ENCODE measurements at regions not wholly inside any gene's neighbourhood (a gene's known extent, or its start where the extent isn't known, plus 50 kb on each side); places are given as distances from the start of the nearest gene placed in this dataset.

DNA sequence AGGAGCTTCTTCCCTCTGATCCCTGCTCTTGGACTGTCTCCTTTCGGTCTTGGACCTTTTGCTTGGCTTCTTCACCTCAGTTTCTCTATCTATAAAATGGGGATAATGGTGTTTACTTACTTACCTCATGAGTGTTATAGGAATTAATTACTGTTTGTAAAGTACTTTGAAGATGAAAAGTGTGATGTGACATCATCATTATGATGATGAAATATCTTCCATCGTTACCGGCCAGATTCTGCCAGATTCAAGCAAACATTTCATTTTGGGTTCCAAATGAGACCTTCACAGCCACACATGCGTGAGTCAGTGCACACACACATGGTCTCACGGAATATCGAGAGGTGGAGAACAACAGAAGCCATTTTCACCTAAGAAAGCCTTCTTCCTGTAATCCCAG is 220.1 kb upstream of the RPL34 start:
- DNase-seq (ENCODE audit: low spot score), result no peak

DNA sequence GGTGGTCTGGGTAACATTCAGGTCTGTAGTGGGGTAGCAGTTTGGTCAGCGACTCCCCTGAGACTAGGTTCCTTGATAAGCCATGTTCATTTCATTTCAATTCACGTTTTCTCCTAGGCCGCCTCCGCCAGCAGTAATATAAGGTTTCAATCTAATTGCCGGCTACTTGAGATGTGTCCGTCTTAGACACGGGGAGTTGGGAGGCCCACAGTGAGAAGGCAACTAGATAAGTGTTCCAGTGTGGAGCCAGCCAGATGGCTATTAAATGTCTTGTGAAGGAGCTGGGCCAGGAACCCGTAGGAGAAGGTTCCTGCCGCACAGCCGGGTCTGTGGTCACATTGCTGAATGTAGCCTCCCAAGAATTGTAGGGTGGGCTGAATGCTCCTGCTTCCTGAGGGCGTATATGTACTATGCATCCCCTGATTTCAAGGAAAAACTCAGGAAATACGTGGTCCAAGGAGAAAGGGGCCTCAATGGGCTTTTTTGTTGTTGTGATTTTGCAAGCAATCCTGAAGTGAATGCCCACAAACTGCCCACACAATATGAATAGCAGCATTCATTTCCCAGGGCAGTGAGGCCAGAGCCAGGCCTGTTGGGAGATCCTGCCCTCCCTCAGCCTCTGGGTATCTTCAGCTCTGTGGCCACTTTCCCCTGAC is 220.6 kb upstream of the RPL34 start:
- no peak for DNase-seq (ENCODE audit: low spot score)

DNA sequence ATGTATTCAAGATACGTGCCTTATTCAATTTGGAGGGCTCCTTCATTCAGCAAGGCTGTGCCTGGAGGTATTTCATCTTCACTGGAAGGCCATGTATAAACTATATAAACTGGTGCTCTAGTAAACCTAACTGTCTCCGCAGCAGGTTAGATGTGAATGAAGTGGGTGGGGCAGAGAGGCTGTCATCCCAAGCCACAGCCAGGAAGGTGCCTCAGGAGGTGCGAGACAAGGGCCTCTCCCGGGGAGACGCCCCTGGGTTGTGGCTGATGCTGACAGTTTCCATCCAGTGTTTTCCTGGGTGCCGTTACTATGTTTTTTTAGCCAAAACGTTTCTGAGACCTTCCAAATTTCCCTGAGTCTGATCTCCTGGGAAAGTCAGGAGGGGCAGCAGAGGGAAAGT is 221.5 kb upstream of the RPL34 start:
- no peak for DNase-seq (ENCODE audit: low spot score)

DNA sequence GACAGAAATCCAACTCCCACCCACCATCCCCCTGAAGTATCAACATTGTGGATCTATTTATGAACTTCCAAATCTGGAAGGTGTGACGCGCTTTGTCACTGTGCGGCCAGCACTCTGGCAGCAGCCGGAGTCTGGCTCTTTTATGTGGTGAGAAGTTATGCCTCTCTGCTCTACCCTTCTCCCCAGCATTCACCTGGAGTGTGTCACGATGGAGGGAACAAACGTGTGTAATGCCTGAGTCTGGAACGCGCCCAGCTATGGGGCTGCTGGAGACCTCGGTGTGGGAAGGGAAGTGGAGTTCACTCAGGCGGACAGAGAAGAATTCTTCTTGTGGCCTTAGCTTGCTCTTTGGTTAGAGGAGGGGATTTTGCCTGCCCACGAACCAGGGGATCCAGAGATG is 222.1 kb upstream of the RPL34 start:
- DNase-seq (ENCODE audit: low spot score), result no peak

DNA sequence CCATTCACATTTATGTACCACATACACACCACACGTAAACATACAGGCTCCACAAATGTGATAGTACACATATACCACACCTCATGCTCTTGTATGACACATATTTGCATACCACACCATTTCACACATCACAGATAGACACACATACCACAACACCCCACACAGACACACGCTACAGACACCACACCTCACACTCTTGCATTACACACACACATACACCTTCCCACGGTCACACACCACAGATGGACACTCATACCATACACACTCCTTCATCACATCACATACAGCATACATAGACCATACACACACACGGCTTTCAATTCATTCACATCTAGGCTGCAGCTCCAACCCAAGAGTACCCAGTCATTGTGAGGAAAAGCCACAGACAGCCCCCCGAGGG is 222.5 kb upstream of the RPL34 start:
- DNase-seq (ENCODE audit: low spot score), result no peak

DNA sequence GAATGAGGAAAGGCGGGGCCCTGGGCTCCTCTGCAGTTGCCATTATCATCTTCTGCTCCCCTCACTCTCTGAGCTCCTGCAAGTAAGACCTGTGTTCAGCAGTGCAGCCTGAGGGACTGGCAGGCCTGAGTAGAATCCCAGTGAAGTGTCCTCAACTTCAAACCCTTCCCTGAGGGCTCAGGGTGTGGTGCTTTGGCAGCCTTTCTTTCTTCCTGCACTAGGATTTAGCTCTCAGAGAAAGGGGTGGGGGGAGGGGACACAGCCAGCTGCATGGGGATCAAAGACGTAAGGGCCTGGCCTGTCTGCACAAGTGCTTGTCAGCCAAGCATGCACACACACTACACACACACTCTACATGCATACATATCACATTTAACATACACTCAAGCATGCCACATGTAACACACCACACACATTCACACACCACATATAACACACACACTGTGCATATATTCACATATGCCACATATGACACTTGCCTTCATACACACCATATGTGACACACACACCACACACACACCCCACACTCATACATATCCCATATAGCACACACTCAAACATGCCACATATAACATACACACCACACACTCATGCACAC is 223.4 kb upstream of the RPL34 start:
- DNase-seq (ENCODE audit: low spot score), result no peak

DNA sequence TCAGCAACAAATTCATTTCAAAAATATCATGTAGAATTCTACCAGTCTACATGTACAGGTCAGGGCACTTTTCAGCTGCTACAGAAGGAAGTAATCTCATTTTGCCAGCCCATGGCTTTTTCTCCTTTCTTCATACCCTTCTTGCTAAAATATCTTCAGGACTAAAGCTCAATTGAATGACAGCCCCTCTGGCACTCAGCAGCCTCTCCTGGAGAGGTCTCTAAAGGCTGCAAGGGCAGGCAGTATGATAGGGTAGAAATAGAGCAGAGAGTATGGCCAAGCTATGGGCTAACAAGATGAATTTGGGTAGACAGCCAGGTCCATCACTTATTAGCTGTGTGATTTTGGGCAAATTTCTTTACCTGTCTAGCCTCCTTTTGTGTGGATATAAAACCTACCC is 224.6 kb upstream of the RPL34 start:
- DNase-seq (ENCODE audit: low spot score), result no peak

DNA sequence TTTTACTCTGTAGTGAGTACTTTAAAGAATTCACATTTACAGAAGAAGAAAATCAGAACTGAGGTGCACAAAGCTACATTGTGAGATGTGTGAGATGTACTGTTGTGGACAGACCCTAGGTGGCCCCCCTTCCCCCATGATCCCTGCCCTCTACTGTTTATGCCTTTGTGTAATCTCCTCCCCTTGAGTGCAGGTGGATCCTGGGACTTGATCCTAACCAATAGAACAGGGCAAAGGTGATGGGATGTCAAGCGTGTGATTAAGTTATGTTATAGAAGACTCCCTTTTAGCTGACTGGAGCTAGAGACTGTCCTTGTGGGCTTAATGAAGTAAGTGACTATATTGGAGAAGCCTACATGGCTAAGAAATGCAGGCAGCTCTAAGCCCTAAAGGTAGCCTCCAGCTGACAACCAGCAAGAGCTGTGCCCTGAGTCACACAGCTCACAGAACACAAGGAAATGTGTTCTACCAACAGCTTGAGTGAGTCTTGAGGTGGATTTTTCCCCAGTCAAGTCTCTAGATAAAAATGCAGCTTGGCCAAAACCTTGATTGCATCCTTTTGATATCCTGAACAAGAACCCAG is 225.2 kb upstream of the LEF1 start:
- no peak for DNase-seq (ENCODE audit: low spot score)

DNA sequence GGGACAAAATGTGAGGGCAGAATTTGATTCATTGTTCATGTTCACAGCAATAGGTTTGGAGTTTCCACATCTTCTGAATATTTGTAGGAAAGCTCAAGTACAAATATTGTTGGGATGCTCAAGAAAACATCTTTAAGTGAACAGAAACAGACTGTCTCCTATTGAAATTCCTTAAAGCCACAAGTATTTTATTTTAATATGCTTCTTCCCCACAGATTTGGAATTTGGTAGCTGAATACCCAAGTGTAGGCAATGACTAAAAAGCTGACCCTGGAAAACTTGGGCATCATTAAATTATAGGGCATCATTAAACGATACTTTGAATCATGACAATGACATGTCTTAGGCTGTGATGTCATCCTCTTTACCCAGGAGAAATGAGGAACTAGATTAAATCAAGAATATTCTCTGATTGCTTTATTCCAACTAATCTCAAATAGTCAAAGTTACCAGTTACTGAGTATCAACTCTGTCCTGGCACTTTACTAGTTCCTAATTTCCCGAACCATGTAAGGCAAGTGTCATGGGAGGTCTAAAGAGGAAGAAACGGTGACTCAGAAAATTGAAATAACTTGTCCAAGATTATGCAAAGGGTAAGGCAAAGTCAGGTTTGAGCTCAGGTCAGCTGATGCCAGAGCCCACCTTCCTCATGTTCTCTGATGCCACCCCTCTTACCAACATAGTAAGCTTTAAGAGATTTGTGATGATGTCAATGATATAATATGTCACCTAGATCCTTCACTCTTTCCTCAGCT is 223.1 kb upstream of the LEF1 start:
- no peak for DNase-seq (ENCODE audit: low spot score)

DNA sequence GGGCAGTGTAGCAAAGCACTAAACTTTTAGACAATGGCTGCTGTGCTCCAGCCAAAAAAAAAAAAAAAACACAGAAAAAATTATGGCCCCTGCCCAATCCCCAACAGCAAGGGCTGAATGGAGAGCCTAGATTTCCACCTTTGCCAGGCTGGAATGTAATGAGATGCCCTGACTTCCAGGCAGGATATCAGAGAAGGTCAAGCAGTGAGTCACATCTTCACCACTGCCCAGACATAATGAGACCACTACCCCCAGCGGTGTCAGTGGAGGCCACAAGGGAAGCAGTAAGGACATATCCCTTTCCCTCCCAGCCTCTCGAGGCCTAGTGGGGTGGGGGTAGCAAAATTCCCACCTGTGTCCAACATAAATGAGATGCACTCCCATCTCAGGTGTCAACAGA is 216.3 kb upstream of the LEF1 start:
- DNase-seq (ENCODE audit: low spot score), result no peak

DNA sequence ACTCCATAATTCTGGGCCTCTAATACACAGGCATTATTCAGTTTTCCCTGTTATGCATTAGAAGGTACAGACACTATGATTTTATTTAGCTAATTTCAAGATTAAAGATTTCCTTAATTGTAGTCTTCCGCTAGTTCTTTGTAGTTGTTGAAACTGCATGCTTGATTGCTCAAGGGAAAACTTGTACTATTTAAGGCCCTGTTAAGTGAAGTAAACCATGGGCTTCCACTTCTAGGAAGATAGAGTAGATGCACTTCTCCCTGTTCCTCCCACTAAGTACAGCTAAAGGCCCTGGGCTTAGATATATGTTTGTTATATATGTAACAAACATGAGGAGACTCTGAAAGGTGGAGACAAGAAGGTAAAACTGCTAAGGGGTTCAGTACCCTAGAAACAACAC is 215.8 kb upstream of the LEF1 start:
- no peak for DNase-seq (ENCODE audit: low spot score)

DNA sequence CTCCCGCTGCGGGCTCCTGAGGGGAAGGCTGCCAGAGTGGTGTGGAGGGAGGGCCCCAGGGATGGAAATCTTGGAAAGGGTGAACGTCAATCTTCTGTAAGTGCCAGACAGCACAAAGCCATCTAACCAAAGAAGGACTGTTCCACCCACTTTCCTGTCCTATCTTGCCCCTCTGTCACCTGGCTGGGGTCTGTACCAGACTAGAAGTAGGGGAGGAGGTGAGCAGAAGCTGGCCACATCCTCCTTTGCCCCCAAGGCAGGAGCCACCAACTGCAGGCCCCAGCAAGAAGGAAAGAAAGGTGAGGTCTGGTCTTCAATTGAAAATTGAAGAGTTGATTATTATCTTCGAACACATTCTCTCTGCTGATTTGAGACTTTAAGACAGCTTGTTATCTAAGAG is 214.4 kb upstream of the LEF1 start:
- DNase-seq (ENCODE audit: low spot score), result no peak

DNA sequence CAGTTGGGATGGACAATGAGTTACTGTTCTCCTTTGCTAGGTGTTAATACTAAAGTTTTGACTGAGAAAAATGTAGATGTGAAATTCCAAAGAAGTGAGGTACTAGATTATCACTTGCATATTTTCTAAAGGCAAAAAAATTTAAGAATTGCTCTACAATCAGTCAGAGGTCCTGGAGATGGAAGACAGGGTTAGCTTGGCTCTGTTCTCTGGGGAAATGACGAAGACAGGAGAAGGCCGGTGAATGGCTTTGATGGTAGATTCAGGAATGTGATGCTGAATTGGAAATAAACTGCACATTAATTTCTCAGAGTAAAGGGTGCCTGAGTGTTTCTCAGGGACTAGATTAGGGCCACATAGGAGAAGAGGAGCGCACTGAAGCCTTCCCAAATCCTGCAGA is 214.0 kb upstream of the LEF1 start:
- no peak for DNase-seq (ENCODE audit: low spot score)

DNA sequence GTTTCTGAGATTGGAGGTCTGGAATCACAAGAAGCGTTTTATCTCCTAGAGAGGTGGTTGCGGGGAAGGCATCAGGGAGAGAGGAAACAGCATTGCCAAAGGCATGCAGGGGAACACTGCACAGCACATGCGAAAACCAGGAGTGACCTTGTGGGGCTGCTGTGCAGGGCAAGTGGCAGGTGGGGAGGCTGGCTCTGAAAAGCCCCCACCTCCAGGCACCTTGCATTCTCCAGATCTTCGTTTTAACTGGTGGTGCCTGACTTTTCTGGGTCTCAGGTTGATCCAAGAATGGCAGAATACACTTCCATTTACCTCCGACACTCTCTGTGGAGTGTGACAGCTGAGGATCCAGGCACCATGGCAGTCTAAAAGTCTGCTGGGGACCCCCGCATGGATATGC is 209.4 kb upstream of the LEF1 start:
- no peak for DNase-seq (ENCODE audit: low spot score)

DNA sequence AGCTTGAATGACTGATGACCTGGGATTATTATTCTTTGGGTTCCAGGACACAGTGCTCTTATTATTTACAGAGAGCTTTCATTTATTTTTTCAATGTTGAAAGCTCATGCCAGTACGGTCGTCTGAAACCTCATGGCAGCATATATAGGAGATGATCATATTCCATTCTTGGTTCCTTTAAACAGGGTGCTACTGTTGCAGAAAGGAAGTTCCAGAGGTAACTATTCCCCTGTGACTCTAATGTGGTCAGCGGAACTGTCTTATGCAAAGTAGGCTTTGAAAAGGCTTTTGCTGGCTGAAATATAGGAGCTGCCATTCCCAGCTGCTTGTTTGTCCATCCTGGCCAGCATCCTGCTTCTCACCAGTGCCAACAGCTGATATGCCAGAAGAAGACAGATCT is 208.3 kb upstream of the LEF1 start:
- no peak for DNase-seq (ENCODE audit: low spot score)

DNA sequence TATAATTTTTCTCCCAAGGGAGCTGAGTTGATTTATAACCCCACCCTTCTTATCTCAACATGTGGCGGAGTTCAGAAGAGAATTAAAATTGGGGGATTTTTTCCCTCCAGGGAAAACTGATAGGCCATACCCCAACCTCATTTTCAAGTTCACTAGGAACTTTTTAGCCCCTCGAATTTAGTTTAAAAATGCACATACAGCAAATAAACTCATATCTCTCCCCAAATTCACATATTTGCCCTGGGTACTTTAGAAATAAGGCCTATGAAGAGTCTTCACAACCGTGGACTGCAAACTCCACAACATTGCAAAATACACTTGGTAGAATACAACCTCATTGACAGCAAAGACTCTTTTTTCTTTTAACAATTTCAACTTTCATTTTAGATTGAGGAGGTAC is 206.7 kb upstream of the LEF1 start:
- DNase-seq (ENCODE audit: low spot score), result no peak

DNA sequence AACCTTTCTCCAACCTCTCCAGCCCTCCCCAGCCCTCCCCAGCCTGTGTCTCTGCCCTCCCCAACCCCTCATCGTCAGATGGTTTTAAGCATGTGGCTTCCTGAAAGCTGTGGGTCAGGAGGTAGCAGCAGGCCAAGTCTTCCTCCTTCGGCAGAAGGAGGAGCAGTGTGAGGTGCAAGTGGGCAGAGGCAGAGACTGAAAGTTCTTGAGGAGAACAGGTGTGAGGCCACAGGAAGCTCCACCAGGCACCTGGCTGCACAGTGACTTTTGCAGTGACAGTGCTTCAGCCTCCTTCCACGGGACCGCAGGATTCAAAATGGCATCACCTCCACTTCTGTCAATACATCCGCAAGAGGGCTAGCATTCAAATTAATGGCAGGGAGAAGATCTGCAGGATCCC is 203.9 kb upstream of the LEF1 start:
- DNase-seq (ENCODE audit: low spot score), result no peak

DNA sequence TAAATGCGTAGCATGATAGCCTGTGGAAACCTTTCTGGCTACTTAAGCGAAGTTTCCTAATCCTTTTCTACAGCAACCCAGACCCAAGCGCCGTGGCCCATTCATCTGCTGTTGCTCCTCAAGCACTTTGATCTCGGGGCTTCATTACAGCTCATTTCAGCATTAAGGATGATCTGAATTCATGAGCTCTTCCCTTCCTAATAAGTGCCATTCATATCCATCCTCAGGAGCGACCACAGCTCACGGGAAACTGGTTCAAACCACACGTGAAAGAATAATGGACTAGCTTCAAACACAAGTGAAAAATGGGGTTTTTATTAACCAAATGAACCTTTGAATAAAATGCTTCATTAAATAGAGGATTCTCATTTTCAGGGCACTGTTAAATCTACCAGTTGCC is 202.6 kb upstream of the LEF1 start:
- DNase-seq (ENCODE audit: low spot score), result no peak

DNA sequence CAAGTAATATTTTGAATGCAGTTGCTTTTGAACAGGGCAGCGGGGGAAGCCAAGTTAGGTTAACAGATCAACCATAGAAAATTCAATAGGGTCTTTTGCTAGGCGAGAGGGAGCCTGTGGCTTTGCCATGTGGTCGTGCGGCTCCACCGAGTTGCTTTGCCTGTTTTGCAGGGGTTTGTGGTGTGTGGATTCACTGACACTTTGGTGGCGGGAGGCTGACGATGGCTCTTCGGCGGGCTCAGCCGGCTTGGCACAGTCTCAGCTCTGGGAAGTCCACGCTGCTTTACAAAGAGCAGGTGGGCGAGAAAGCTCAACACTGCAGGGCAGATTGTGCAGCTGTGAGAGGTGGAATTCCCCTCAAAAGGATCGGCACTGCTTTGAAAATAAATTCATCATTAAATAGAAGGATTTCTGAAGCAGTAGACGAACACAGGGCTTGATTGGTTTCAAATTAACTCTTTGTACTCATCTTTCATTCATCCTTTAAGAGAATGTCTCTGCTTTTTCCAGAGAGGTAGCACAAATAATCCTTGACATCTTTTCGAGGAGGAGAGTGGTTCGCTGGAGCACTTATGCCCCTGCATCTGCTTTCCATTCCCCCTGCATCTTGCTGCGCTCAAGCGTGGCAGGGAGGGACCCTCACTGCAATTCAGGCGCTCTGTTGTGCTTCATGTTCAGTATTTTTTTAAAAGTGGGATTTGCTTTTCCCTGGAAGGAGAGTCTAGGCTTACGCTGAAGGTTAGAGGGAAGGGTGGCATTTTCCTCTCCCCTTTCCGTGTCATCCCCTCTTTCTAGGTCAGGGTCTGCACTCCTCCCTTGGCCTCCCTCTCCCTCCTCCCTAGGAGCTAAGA is 201.8 kb upstream of the LEF1 start:
- no peak for DNase-seq (ENCODE audit: low spot score)

DNA sequence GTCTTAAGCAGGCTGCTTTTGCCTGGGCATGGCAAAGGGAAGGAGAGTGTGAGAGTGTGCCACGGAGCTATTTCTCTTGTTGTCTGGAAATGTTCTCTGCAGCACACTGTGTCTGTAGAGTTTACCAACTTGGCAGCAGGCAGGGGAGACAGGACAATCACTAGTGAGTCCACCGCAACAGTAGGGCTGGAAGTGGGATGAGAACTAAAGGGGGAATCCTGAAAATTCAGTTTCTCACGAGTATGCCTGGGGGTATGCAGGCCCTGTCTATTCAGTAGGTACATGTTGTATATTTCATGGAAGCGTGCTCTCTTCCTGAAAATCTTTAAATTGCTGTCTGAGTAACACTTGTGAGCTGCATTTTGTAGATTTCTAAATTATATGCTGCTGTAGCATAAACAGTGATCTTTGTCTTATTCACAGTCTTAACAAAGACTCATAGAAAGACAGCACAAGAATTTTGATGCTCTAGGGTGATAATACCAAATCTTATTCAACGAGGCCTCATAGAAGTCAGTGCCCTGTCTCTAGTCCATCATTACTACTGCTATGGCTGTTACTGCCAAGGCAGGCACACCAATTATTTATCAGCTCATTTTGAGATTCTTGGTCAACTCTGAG is 200.4 kb upstream of the LEF1 start:
- DNase-seq (ENCODE audit: low spot score), result no peak

DNA sequence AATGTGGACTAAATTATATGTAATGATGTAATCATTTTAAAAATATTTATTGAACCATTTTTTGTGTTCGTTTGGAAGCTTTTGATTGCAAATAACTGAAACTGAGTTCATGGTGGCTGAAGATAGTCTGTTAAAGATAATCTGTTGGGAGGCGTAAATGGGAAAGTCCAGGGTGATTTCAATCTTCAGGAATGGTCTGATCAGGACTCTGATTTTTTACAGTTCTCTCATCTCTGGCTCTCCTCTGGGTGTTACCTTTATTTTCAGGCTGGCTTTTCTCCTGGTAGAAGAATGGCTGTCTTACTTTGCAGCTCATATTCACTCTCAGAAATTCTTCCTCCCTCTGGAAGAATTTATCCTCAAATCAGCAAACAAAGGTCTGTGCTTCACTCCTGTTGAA is 199.0 kb upstream of the LEF1 start:
- DNase-seq (ENCODE audit: low spot score), result no peak

DNA sequence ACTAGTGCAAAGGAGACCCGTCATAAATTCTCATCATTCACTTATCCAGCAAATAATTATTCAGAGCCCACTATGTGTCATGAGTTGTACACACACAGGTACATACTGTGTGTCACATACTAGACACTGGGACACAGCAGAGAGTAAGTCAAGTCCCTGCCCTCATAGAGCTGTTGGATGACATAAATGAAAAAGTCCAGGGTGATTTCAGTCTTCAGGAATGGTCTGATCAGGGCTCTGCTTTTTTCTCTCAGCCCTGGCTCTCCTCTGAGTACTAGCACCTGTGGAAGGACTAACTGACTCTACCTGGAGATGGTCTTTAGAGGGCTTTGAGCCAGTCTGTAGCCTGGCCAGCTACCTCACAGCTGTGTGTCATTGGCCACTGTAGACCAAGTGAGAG is 198.0 kb upstream of the LEF1 start:
- DNase-seq (ENCODE audit: low spot score), result no peak
